CD4-positive, alpha-beta T cell treated with Interferon gamma for 1 hour (primary cell): ENCODE measurements at regions not wholly inside any gene's neighbourhood (a gene's known extent, or its start where the extent isn't known, plus 50 kb on each side); places are given as distances from the start of the nearest gene placed in this dataset.
"Not testable (repeated sequence)": the region's sequence is repeated elsewhere in the genome, so short reads cannot be mapped to it uniquely, and the experiment has no call there.

Experiments used
- DNase-seq: peaks from one replicate; pipeline ENCODE4 v3.0.0-alpha.2; 2020

DNA sequence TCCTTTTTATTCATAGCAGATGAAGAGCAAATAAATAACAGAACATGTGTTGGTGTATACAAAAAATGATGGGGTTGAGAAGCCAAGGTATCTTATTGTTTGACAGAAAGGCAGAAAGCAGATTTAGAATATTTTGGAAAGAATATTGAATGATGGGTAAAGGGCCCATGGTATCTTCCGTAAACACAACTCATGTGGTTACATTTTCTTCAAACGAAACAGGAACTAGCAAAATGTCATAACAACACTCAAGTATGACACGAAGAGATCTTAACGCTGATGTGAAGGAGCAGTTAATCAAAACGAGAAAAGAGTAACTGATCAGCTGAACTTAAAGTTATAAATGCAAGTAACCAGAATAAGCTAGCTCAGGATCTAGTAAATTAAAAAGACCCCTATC is 195.7 kb upstream of the GK2 start:
- DNase-seq = no peak

DNA sequence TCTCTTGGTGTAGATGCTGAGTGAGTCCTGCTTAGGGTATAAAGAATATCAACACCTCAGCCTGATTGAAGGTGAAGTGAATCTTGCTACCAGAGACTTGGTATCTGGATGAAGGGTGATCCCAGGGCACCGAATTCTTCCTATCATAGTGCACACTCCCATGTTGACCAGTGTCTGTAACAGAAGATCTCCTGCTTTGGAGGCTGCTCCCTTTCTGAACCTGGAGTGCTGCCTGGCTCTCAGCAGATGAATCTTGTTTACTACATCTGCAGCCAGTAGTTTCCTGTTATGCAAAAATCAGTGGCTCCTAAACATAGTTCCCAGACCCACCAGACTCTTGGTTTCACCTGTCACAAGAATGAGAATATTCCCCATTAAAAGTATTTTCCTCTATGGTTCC is 191.7 kb upstream of the GK2 start:
- no peak for DNase-seq

GRCh38 chr4:79598801-79599200 is 190.8 kb upstream of the GK2 start:
- no peak for DNase-seq

DNA sequence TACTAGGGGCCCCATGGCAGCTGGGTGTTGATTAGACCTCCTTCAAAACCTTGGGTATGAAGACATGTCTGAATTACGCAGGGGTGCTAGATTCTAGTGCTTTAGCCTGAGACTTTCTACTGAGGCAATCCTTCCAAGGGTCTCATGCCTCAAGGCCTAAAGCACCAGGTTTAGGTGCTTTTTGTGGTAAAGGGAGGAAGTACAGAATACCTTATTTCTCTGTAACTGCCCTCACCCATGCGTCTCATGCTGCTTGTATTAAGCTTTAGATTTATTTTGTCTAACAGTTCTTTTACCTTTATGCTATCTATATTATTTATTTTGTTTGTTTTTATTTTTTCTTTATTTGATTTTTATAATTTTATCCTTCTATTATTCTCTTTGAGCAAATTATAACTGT is 190.2 kb upstream of the GK2 start:
- no peak for DNase-seq

DNA sequence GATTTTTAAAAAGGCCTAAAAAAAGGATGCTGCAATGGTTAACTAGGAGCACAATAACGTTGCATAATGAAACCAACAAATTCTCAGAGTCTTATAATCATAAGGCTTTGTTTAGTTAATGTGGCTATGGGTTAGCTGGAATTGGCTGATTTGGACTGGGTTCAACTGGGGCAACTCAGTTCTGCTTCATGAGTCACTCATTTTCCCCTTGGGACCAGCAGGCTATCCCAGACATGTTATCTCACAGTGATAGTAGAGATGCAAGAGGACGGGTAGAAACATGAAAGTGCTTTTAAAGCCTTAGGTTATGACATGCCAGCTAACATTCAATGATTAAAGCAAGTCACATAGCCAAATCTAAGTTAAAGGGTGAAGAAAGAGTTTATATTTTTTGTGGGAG is 189.2 kb upstream of the GK2 start:
- no peak for DNase-seq

GRCh38 chr4:79592218-79592617 is 184.2 kb upstream of the GK2 start:
- DNase-seq = not testable (repeated sequence)

GRCh38 chr4:79588679-79589078 is 180.7 kb upstream of the GK2 start:
- no peak for DNase-seq

- DNase-seq = not testable (repeated sequence)
Observed at GRCh38 chr4:79587207-79587606, 179.2 kb upstream of the GK2 start.

- DNase-seq = no peak
Observed at GRCh38 chr4:79585834-79586233, 177.8 kb upstream of the GK2 start.

DNA sequence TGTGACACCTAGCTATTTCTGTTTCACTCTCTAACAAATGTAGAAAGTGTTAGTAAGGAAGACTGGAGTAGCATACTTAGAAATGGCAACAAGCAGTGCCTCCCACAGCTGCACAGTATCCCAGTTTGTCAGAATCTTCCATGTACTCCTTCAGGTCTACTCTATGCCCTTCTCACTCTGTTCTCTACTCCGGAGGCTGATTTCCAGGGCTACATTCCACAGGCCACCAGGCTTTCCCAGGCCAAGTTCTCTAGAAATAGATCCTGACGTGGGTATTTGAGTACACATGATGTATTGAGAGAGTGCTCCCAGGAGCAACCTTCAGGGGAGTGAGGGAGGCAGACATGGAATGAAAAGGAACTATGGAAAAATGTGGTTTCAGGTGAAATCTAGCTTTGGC is 177.3 kb upstream of the GK2 start:
- DNase-seq = no peak

DNA sequence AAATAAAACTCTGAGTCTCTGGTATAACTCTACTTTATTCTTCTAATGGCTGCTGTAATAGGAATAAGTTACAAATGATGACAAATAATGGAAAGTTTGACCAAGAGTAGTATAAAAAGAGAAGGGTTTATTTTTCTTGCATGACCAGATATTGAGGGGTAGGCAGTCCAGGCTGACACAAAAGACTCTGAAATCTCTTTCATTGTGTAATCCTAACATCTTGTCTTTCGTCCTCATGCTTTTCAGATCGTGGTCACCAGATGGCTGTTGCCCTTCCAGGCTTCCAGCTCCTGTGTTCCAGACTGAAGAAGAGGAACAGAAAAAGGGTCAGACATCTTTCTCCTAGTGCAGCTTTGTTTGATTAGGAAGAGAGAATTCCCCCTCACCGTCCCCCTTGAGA is 176.9 kb upstream of the GK2 start:
- DNase-seq = no peak

GRCh38 chr4:79584352-79584751 is 176.3 kb upstream of the GK2 start:
- no peak for DNase-seq

DNA sequence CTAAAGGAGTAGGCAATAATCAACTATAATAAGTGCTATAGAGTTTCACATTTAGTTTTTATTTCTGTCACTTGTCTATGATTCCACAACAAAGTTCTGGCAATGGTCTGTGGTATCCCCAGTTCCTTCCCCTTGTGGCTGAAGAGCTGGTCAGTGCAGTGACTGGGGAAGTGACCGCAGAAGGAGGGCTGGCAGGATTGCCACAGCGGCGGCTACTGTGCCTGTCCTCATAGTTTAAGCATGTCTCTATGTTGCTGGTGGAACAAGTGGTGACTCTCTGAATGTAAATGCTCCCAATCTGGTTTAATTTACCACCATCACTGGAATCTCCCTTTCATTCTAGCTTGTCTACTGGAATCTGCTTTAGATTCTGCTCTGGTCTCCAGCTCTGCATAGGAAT is 170.6 kb upstream of the GK2 start:
- DNase-seq = peak; percentile 17

GRCh38 chr4:79576429-79576753 is 168.4 kb upstream of the GK2 start:
- no peak for DNase-seq

DNA sequence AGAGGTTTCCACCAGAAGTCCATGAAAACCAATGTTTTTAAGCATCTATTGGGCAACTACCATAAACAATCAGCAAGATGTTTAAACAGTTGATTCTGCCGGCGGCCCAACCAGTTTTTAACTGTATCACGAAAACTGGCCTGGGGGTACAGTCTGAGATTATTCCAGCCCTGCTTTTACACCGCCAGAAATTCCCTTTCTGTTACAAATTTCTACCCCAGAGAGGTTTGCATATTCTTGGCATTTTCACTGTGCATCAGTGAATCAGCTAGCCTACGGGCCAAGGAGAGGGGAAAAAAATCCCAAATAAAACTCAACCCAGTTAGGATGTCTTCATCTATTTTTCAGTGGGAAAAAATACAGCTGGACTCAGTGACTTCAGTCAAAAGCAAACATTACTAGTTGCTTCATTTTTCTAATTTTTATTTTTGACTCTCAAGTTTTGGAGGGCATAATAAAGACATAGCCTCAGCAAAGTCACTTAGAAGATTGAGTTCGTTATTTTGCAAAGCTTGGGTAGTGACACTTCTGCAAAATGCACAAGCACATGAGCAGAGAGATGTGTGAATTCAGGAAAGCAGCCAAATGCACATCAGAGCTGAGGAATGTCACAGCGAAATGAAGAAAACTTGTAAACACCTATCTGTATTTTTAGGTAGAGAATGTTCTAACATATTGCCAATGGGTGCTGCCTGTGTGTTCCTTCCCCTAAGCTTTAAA is 167.8 kb upstream of the GK2 start:
- no peak for DNase-seq

DNA sequence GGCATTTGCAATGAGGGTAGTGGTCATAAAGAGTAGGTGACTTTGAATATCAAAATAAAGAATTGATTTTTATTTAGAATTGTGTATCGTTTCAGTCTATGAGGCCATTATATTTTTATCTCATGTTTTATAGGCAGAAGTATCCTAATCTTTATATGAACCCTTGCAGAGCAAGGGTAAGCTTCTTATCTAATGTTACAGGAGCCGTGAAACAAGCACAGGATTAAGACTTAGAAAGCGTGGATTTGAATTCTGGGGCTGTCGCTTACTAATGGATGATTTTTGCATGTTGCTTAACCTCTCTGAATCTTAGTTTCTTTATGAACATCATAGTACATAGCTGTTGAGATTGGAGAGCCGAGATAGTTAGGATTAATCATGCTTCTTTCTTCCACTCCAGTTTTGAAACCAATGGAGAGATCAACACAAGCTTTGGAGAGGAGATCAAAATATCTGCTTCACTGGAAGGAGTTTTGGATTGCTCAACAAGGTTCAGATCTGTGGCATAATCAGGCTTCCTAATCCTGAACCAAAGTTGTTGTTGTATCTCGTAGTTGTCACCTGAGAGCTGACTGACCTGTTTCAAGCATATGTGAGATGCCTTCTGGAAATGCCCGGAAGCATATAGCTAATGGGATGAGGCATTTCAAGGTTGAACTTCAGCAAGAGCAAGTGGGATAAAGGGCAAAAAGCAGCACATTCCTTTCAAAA is 166.9 kb upstream of the GK2 start:
- no peak for DNase-seq

DNA sequence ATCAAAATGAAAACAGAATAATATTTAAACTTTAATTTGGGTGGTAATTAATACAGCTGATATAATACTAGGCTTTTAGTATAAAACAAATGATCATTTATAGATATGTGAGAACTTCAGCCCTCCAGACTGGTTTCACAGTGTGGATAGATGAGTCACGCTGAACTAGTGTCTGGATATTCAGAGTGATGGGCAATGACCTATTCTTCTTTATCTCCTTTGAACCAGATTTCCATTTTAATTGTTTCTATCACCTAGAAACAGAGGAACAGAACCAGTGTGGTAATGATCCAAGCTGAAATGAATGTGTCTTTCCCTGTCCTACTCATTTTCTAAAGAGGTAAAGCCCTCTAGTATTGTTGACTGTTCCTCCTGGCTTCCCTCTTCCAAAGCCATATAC is 155.2 kb upstream of the GK2 start:
- no peak for DNase-seq

DNA sequence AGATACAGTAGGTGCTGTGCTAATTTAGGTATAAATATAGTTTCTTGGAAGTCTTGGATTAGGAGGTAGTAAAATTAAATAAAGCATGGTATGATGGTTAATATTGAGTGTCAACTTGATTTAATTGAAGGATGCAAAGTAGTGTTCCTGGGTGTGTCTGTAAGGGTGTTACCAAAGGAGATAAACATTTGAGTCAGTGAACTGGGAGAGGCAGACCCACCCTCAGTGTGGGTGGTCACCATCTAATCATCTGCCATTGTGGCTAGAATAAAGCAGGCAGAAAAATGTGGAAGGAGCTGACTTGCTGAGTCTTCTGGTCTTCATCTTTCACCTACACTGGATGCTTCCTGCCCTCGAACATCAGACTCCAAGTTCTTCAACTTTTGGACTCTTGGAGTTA is 153.7 kb upstream of the GK2 start:
- DNase-seq = no peak

GRCh38 chr4:79559398-79559797 is 151.4 kb upstream of the GK2 start:
- DNase-seq = not testable (repeated sequence)

DNA sequence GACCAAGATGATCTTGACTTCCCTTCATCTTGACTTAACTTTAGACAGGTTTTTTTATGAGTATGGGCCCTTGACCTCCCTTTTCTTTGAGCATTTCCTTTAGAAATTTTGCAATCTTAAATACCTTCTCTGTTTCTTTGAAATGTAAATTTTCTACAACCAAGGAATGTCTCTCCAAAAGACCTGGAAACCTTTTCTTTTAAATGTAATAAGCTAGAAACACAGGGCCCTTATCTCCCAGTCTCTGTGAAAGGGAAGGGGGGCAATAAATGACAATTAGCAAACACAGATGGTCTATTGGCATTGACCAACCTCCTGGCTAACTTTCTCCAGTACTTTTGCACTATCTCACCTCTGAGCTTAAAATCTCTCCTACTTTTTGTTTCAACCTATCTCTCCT is 144.3 kb upstream of the GK2 start:
- no peak for DNase-seq

DNA sequence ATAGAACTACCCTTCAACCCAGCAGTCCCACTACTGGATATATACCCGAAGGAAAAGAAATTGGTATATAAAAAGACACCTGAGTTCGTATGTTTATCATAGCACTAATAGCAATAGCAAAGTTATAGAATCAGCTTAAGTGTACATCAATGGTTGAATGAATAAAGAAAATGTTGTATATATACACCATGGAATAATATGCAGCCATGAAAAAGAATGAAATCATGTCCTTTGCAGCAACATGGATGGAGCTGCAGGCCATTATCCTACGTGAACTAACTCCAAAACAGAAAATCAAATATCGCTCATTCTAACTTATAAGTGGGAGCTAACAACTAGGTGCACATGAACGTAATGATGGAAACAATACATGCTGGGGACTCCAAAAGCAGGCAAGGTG is 143.5 kb upstream of the GK2 start:
- DNase-seq = no peak

- DNase-seq = no peak
Observed at GRCh38 chr4:79547851-79548250, 139.8 kb upstream of the GK2 start.

GRCh38 chr4:79545292-79545691 is 137.3 kb upstream of the GK2 start:
- DNase-seq = not testable (repeated sequence)

DNA sequence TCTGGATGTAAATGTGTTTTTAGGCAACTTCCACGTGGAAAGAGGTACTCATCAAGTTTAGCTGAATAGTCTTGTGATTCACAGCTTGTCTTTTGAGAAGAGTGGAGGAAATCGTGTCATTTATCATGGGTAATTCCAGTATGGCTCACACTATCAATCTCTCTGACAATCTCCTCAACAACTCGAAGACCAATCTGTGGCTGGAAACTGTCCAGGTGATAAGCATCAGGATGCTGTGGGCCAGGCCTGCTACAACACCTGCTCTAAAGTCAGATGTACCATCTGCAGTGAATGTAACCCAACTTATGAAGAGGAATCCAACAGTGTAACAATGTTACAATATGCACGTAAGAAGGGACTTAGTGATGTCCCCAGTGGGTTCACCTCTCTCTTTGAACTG is 132.1 kb upstream of the GK2 start:
- no peak for DNase-seq

- no peak for DNase-seq
Observed at GRCh38 chr4:79535516-79535915, 127.5 kb upstream of the GK2 start.
